ENCODE measurements at regions not wholly inside any gene's neighbourhood (a gene's known extent, or its start where the extent isn't known, plus 50 kb on each side); places are given as distances from the start of the nearest gene placed in this dataset.
"Not testable (repeated sequence)": the region's sequence is repeated elsewhere in the genome, so short reads cannot be mapped to it uniquely, and the experiment has no call there.

- not testable (repeated sequence) for TF ChIP-seq EZH2 (IDR thresholded peaks at IDR 0.05; ENCODE audit: low read length); CTCF (optimal IDR thresholded peaks at IDR 0.05 in 1 of 3, IDR thresholded peaks at IDR 0.05 in 1 of 3, conservative IDR thresholded peaks at IDR 0.05 in 1 of 3; ENCODE audit: extremely low read depth in 1 of 3, insufficient read depth in 2 of 3, low read length in 3 of 3)
These were observed 263.2 kb upstream of the MBL2 start for GRCh38 chr10:53035823-53036222.
